Colonic mucosa (tissue), 4 donors: ENCODE measurements at regions not wholly inside any gene's neighbourhood (a gene's known extent, or its start where the extent isn't known, plus 50 kb on each side); places are given as distances from the start of the nearest gene placed in this dataset.

Experiments
- DNase-seq: peaks from one replicate; pipeline ENCODE4 v3.0.0-alpha.2; 2020
- H3K27ac ChIP-seq: fragments of 200-600 bp; one replicate; pipeline ENCODE4 v1.8.0; 2021
- H3K27me3 ChIP-seq: fragments of 200-600 bp; one replicate; pipeline ENCODE4 v1.8.0; 2021
- H3K36me3 ChIP-seq: fragments of 200-600 bp; one replicate; pipeline ENCODE4 v1.8.0; 2021
- H3K4me1 ChIP-seq: fragments of 200-600 bp; one replicate; pipeline ENCODE4 v1.8.0; 2021; ENCODE audit warnings: mild to moderate bottlenecking
- H3K4me3 ChIP-seq: fragments of 200-600 bp; one replicate; pipeline ENCODE4 v1.8.0; 2021
- H3K9ac ChIP-seq, 2 donors: one replicate each; pipeline ENCODE4 v1.7.0; 2013; ENCODE audit warnings: control low read depth in 2 of 2, low read depth in 2 of 2, low read length in 2 of 2
- H3K9me3 ChIP-seq: fragments of 200-600 bp; one replicate; pipeline ENCODE4 v1.8.0; 2021
- intact Hi-C: fragments of 100-400 bp; cut with DNase I; formaldehyde crosslinking; loops from one replicate; pipeline ENCODE4 v1.14.1; 2022
- TF ChIP-seq, protein P1 (sequence below): fragments of 200-600 bp; IDR thresholded peaks from one replicate; pipeline ENCODE4 v1.8.0; 2022; ENCODE audit warnings: antibody characterized with exemption, mild to moderate bottlenecking
- donor health status: healthy.
- donor health status: DM: no; HTN: no; CAD: no.
- donor health status: DM: no; HTN: no; CAD: no.

DNA sequence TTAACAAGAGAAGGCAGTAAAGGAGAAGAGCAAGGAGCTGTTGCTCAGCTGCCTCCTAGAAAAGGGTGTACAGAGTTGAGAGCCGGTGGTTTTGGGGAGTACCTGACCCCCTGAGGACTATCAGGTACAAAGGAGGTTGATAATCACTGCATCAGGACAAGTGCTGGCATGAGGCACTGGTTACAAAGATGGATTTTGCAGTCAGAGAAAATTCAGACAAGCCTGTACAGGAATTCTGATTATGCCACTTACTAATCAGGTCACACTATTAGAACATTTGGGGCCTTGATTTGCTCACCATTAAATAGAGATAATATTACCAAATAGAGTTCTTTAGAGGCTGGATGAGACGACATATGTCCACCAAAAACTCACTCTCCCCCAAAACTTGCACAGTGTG lies 450.9 kb upstream of the TMPO start:
- Histone ChIP-seq H3K9me3 (no peaks in the 10 kb centered on the region), H3K27ac (no peak overlapping the region)
- no peak for DNase-seq

DNA sequence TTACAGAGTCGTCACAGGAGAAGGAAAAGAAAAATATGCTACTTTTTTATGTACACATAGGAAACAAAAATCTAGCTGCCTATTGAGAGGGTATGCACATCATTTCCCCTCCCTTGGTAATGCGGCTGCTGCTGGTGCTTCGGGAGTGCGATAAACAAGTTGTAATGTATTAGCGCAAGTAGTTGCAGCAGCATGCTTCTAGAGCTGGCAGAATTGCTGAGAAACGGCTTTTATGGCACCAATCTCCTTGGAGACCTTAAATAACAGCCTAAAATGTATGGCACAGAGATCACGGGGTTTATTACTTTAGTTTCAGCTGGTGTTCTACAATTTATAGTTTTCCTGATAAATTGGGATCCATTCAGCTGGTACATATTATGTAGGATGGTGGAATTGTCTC lies 447.6 kb upstream of the TMPO start:
- H3K9ac ChIP-seq: no peak overlapping the region
- TF ChIP-seq, protein P1, sequence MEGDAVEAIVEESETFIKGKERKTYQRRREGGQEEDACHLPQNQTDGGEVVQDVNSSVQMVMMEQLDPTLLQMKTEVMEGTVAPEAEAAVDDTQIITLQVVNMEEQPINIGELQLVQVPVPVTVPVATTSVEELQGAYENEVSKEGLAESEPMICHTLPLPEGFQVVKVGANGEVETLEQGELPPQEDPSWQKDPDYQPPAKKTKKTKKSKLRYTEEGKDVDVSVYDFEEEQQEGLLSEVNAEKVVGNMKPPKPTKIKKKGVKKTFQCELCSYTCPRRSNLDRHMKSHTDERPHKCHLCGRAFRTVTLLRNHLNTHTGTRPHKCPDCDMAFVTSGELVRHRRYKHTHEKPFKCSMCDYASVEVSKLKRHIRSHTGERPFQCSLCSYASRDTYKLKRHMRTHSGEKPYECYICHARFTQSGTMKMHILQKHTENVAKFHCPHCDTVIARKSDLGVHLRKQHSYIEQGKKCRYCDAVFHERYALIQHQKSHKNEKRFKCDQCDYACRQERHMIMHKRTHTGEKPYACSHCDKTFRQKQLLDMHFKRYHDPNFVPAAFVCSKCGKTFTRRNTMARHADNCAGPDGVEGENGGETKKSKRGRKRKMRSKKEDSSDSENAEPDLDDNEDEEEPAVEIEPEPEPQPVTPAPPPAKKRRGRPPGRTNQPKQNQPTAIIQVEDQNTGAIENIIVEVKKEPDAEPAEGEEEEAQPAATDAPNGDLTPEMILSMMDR: no peak
- H3K27me3 ChIP-seq: no peaks in the 10 kb centered on the region
- no peak overlapping the region for H3K4me3 ChIP-seq
- intact Hi-C loops: no loop called here
- H3K27ac ChIP-seq: no peak overlapping the region
- H3K9me3 ChIP-seq: no peaks in the 10 kb centered on the region
- DNase-seq: no peak
- H3K4me1 ChIP-seq: no peaks in the 10 kb centered on the region
- H3K36me3 ChIP-seq: no peaks in the 10 kb centered on the region

More for the DNA sequence above, 450.9 kb upstream of the TMPO start:
- TF ChIP-seq, protein P1: no peak
- H3K4me1 ChIP-seq: no peaks in the 10 kb centered on the region
- intact Hi-C loops: no loop called here
- no peak overlapping the region for H3K9ac ChIP-seq
- H3K36me3 ChIP-seq: no peaks in the 10 kb centered on the region
- H3K27me3 ChIP-seq: no peaks in the 10 kb centered on the region
- H3K4me3 ChIP-seq: no peak overlapping the region

DNA sequence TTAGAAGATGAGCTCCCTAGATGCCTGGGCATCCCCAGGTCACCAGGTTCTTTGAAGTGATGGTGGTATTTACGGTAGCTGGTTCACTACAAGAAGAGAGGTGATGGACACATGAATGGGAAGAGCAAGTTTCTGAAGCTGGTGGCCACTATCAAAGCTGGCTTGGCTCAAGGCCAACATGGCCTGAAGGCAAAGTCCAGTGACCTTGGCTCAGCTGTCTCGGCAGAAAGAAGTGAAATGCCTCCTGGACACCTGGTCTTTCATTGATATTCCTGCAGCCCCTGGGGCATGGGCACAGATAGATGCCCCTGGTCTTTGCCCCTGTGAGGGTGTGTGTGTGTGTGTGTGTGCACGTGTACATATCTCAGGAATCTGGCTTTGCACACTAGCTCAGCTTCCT lies 441.8 kb upstream of the TMPO start:
- no peaks in the 10 kb centered on the region for H3K27me3 ChIP-seq
- intact Hi-C loops: no loop called here
- no peak overlapping the region for H3K4me3 ChIP-seq
- no peaks in the 10 kb centered on the region for H3K9me3 ChIP-seq
- no peaks in the 10 kb centered on the region for H3K4me1 ChIP-seq
- no peak overlapping the region for H3K27ac ChIP-seq
- DNase-seq: no peak
- H3K36me3 ChIP-seq: no peaks in the 10 kb centered on the region
- TF ChIP-seq, protein P1: no peak
- H3K9ac ChIP-seq: no peak overlapping the region

DNA sequence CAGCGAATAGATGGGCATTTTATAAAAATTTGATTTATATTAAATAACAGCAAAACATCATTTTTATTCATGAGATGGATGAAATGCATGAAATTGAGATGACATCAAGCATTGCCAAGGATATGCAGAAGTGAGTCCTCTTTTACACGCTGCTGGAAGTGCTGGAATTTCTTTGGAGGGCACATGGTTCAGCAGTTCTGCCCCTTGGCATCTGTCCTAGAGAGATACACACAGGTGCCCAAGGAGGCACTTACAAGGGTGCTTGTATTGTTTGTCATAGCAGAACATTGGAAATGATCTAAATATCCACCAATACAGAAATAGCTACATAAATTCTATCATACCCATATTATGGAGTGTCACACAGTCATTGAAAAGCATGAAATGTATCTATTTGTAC lies 441.1 kb upstream of the TMPO start:
- no peak overlapping the region for H3K9ac ChIP-seq
- no peaks in the 10 kb centered on the region for H3K4me1 ChIP-seq
- H3K27me3 ChIP-seq: no peaks in the 10 kb centered on the region
- DNase-seq: no peak
- H3K9me3 ChIP-seq: no peaks in the 10 kb centered on the region
- TF ChIP-seq, protein P1: no peak
- H3K36me3 ChIP-seq: no peaks in the 10 kb centered on the region
- intact Hi-C loops: no loop called here
- no peak overlapping the region for H3K27ac ChIP-seq
- H3K4me3 ChIP-seq: no peak overlapping the region

DNA sequence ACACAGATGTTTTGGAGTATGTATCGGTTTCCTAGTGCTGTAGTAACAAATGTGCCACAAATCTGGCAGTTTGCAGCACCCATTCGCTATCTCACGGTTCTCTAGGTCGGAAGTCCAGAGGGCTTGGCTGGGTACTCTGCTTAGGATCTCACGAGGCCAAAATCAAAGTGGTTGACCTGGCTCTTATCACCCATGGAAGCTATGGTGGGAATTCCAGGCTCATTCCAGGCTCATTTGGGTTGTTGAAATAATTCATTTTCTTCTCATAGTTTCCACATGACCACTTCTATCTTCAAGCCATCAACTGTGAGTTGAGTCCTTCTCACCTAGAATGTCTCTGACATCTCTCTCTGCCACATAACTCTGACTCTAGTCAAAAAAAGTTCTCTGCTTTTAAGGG lies 431.0 kb upstream of the TMPO start:
- Histone ChIP-seq H3K27me3 (no peaks in the 10 kb centered on the region), H3K27ac (no peak overlapping the region), H3K36me3 (no peaks in the 10 kb centered on the region), H3K4me1 (no peaks in the 10 kb centered on the region), H3K9me3 (no peaks in the 10 kb centered on the region), H3K9ac (no peak overlapping the region), H3K4me3 (no peak overlapping the region)
- DNase-seq: no peak
- TF ChIP-seq, protein P1: no peak
- intact Hi-C loops: no loop called here
